ENCODE measurements at regions not wholly inside any gene's neighbourhood (a gene's known extent, or its start where the extent isn't known, plus 50 kb on each side); places are given as distances from the start of the nearest gene placed in this dataset.

- TF ChIP-seq, protein P1, sequence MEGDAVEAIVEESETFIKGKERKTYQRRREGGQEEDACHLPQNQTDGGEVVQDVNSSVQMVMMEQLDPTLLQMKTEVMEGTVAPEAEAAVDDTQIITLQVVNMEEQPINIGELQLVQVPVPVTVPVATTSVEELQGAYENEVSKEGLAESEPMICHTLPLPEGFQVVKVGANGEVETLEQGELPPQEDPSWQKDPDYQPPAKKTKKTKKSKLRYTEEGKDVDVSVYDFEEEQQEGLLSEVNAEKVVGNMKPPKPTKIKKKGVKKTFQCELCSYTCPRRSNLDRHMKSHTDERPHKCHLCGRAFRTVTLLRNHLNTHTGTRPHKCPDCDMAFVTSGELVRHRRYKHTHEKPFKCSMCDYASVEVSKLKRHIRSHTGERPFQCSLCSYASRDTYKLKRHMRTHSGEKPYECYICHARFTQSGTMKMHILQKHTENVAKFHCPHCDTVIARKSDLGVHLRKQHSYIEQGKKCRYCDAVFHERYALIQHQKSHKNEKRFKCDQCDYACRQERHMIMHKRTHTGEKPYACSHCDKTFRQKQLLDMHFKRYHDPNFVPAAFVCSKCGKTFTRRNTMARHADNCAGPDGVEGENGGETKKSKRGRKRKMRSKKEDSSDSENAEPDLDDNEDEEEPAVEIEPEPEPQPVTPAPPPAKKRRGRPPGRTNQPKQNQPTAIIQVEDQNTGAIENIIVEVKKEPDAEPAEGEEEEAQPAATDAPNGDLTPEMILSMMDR (IDR thresholded peaks at IDR 0.05): no peak
- no peak for TF ChIP-seq POLR2A (IDR thresholded peaks at IDR 0.05)
Observed at GRCh38 chr1:70496181-70496580, 85.1 kb downstream of the CTH start.
